ENCODE measurements at regions not wholly inside any gene's neighbourhood (a gene's known extent, or its start where the extent isn't known, plus 50 kb on each side); places are given as distances from the start of the nearest gene placed in this dataset.

GRCh38 chr16:87189426-87189825 lies 127.8 kb downstream of the C16orf95 start:
- intact Hi-C loops (cut with DNase I), result no loop called here
- H3K27ac ChIP-seq (ENCODE audit: low read length), result no peak overlapping the region
- H3K27me3 ChIP-seq (ENCODE audit: control insufficient read depth, insufficient read depth), result no peaks in the 10 kb centered on the region
- H3K4me3 ChIP-seq (ENCODE audit: low read length), result no peak overlapping the region
- H3K4me1 ChIP-seq (ENCODE audit: control insufficient read depth, insufficient read depth, low read length), result no peaks in the 10 kb centered on the region
- H3K9me3 ChIP-seq (ENCODE audit: control insufficient read depth, low read length), result peaks cover 4% of the 10 kb centered on the region
- ATAC-seq (no peak), DNase-seq (no peak)
- 97% methylated on average over 8 of the region's 8 CpGs for WGBS

GRCh38 chr16:87190288-87191230 lies 126.6 kb downstream of the C16orf95 start:
- Histone ChIP-seq H3K27ac (ENCODE audit: low read length) (no peak overlapping the region), H3K4me1 (ENCODE audit: control insufficient read depth, insufficient read depth, low read length) (no peaks in the 10 kb centered on the region), H3K27me3 (ENCODE audit: control insufficient read depth, insufficient read depth) (no peaks in the 10 kb centered on the region), H3K4me3 (ENCODE audit: low read length) (no peak overlapping the region), H3K9me3 (ENCODE audit: control insufficient read depth, low read length) (peaks cover 4% of the 10 kb centered on the region)
- ATAC-seq (no peak), DNase-seq (no peak)
- intact Hi-C loops (cut with DNase I), result no loop called here
- WGBS, result 92% methylated on average over 9 of the region's 9 CpGs

GRCh38 chr16:87192452-87193073 lies 124.6 kb downstream of the C16orf95 start:
- no peak overlapping the region for H3K4me3 ChIP-seq (ENCODE audit: low read length)

GRCh38 chr16:87194172-87194571 lies 123.0 kb downstream of the C16orf95 start:
- ATAC-seq (no peak), DNase-seq (no peak)
- H3K4me1 ChIP-seq (ENCODE audit: control insufficient read depth, insufficient read depth, low read length), result no peaks in the 10 kb centered on the region

More at GRCh38 chr16:87192452-87193073, 124.6 kb downstream of the C16orf95 start:
- no peaks in the 10 kb centered on the region for H3K27me3 ChIP-seq (ENCODE audit: control insufficient read depth, insufficient read depth)
- ATAC-seq (no peak), DNase-seq (no peak)
- H3K9me3 ChIP-seq (ENCODE audit: control insufficient read depth, low read length), result peaks cover 4% of the 10 kb centered on the region
- H3K4me1 ChIP-seq (ENCODE audit: control insufficient read depth, insufficient read depth, low read length), result no peaks in the 10 kb centered on the region
- H3K27ac ChIP-seq (ENCODE audit: low read length), result no peak overlapping the region
- 71% methylated on average over 16 of the region's 16 CpGs for WGBS
- intact Hi-C loops (cut with DNase I), result no loop called here

GRCh38 chr16:87195161-87195560 lies 122.0 kb downstream of the C16orf95 start:
- Histone ChIP-seq H3K4me1 (ENCODE audit: control insufficient read depth, insufficient read depth, low read length) (no peaks in the 10 kb centered on the region), H3K27ac (ENCODE audit: low read length) (no peak overlapping the region), H3K9me3 (ENCODE audit: control insufficient read depth, low read length) (peaks cover 1% of the 10 kb centered on the region), H3K4me3 (ENCODE audit: low read length) (no peak overlapping the region), H3K27me3 (ENCODE audit: control insufficient read depth, insufficient read depth) (no peaks in the 10 kb centered on the region)
- DNase-seq (no peak), ATAC-seq (no peak)
- 84% methylated on average over 6 of the region's 6 CpGs for WGBS
- intact Hi-C loops (cut with DNase I), result no loop called here

More at GRCh38 chr16:87194172-87194571, 123.0 kb downstream of the C16orf95 start:
- no peak overlapping the region for H3K4me3 ChIP-seq (ENCODE audit: low read length)
- no peak overlapping the region for H3K27ac ChIP-seq (ENCODE audit: low read length)
- H3K27me3 ChIP-seq (ENCODE audit: control insufficient read depth, insufficient read depth), result no peaks in the 10 kb centered on the region
- 94% methylated on average over 6 of the region's 6 CpGs for WGBS
- peaks cover 4% of the 10 kb centered on the region for H3K9me3 ChIP-seq (ENCODE audit: control insufficient read depth, low read length)
- intact Hi-C loops (cut with DNase I), result no loop called here

- ATAC-seq, result no peak
- Histone ChIP-seq H3K9me3 (ENCODE audit: control insufficient read depth, low read length) (no peaks in the 10 kb centered on the region), H3K27ac (ENCODE audit: low read length) (no peak overlapping the region), H3K4me1 (ENCODE audit: control insufficient read depth, insufficient read depth, low read length) (no peaks in the 10 kb centered on the region), H3K27me3 (ENCODE audit: control insufficient read depth, insufficient read depth) (no peaks in the 10 kb centered on the region), H3K4me3 (ENCODE audit: low read length) (no peak overlapping the region)
- no peak for DNase-seq
- intact Hi-C loops (cut with DNase I), result no loop called here
- WGBS, result 91% methylated on average over 11 of the region's 11 CpGs
Observed at GRCh38 chr16:87196231-87196630, 121.0 kb downstream of the C16orf95 start.

GRCh38 chr16:87196661-87197060 lies 120.5 kb downstream of the C16orf95 start:
- Histone ChIP-seq H3K9me3 (ENCODE audit: control insufficient read depth, low read length) (no peaks in the 10 kb centered on the region), H3K27ac (ENCODE audit: low read length) (no peak overlapping the region), H3K4me3 (ENCODE audit: low read length) (no peak overlapping the region), H3K4me1 (ENCODE audit: control insufficient read depth, insufficient read depth, low read length) (no peaks in the 10 kb centered on the region), H3K27me3 (ENCODE audit: control insufficient read depth, insufficient read depth) (no peaks in the 10 kb centered on the region)
- intact Hi-C loops (cut with DNase I), result no loop called here
- ATAC-seq, result no peak
- no peak for DNase-seq
- WGBS, result 74% methylated on average over 2 of the region's 2 CpGs

- WGBS, result 52% methylated on average over 8 of the region's 8 CpGs
- Histone ChIP-seq H3K4me1 (ENCODE audit: control insufficient read depth, insufficient read depth, low read length) (no peaks in the 10 kb centered on the region), H3K27ac (ENCODE audit: low read length) (no peak overlapping the region), H3K27me3 (ENCODE audit: control insufficient read depth, insufficient read depth) (no peaks in the 10 kb centered on the region), H3K4me3 (ENCODE audit: low read length) (no peak overlapping the region), H3K9me3 (ENCODE audit: control insufficient read depth, low read length) (no peaks in the 10 kb centered on the region)
- DNase-seq (no peak), ATAC-seq (no peak)
- intact Hi-C loops (cut with DNase I), result no loop called here
Observed at GRCh38 chr16:87198328-87198832, 118.8 kb downstream of the C16orf95 start.

GRCh38 chr16:87198881-87199280 lies 118.3 kb downstream of the C16orf95 start:
- intact Hi-C loops (cut with DNase I), result no loop called here
- 82% methylated on average over 8 of the region's 8 CpGs for WGBS
- no peak for ATAC-seq
- Histone ChIP-seq H3K4me1 (ENCODE audit: control insufficient read depth, insufficient read depth, low read length) (no peaks in the 10 kb centered on the region), H3K27ac (ENCODE audit: low read length) (no peak overlapping the region), H3K27me3 (ENCODE audit: control insufficient read depth, insufficient read depth) (no peaks in the 10 kb centered on the region), H3K9me3 (ENCODE audit: control insufficient read depth, low read length) (no peaks in the 10 kb centered on the region), H3K4me3 (ENCODE audit: low read length) (no peak overlapping the region)
- DNase-seq, result no peak

- Histone ChIP-seq H3K27me3 (ENCODE audit: control insufficient read depth, insufficient read depth) (no peaks in the 10 kb centered on the region), H3K9me3 (ENCODE audit: control insufficient read depth, low read length) (no peaks in the 10 kb centered on the region), H3K27ac (ENCODE audit: low read length) (no peak overlapping the region), H3K4me1 (ENCODE audit: control insufficient read depth, insufficient read depth, low read length) (no peaks in the 10 kb centered on the region), H3K4me3 (ENCODE audit: low read length) (no peak overlapping the region)
- DNase-seq (no peak), ATAC-seq (no peak)
- intact Hi-C loops (cut with DNase I), result no loop called here
- 89% methylated on average over 3 of the region's 3 CpGs for WGBS
Observed at GRCh38 chr16:87199379-87199778, 117.8 kb downstream of the C16orf95 start.

- 77% methylated on average over 7 of the region's 7 CpGs for WGBS
- DNase-seq (no peak), ATAC-seq (no peak)
- H3K4me3 ChIP-seq (ENCODE audit: low read length), result no peak overlapping the region
- H3K9me3 ChIP-seq (ENCODE audit: control insufficient read depth, low read length), result no peaks in the 10 kb centered on the region
- H3K4me1 ChIP-seq (ENCODE audit: control insufficient read depth, insufficient read depth, low read length), result no peaks in the 10 kb centered on the region
- no peaks in the 10 kb centered on the region for H3K27me3 ChIP-seq (ENCODE audit: control insufficient read depth, insufficient read depth)
- intact Hi-C loops (cut with DNase I), result loop anchor here in 1 of 4 donors (5.0 kb wide), 1 partner anchor 77 kb away; no protein-coding TSS in a partner anchor
- H3K27ac ChIP-seq (ENCODE audit: low read length), result no peak overlapping the region
Observed at GRCh38 chr16:87199901-87200300, 117.3 kb downstream of the C16orf95 start.

Data from right cardiac atrium (tissue), 5 donors.